Kidney glomerular epithelial cell (primary cell): ENCODE measurements at regions not wholly inside any gene's neighbourhood (a gene's known extent, or its start where the extent isn't known, plus 50 kb on each side); places are given as distances from the start of the nearest gene placed in this dataset.
"Not testable (repeated sequence)": the region's sequence is repeated elsewhere in the genome, so short reads cannot be mapped to it uniquely, and the experiment has no call there.

ENCODE experiments used
- DNase-seq: peaks from one replicate; lab custom pipeline; 2025; lab: John Stamatoyannopoulos, UW

DNA sequence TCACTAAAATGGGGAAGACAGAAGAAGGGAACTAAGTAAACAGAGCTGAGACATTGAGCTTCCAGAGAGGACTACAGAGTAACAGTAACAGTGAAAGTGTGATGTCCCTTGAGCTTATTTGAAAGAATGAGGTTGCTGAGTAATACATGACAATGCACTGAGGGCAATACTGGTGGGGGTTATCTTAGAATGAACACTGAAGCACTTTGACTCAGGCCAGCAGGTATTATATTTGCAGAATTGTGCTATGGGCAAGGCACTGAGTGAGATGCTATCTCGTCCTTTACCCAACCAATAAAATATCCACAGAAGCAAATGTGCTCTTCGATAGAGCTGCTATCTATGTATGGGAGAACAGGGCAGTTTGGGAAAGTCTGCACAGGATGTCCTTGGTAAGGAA lies 133.2 kb downstream of the DISP1 start:
- DNase-seq, result no peak

DNA sequence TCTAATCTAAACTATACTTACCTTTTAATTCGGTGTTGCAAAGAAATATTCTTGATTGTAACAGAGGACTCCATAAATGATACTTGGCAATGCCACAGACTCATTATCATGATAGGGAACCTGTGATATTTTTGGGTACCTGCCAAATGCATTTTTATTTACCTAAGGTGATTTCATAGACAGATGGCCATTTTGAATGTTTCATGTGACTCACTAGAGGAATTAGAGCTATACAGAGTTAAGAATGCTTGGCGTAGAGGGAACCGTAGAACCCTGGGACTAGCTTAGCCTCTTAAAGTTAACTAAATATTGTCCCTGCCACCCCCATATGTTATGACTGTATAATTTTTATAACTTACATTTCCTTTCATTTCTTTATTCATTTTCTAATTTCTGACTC lies 136.1 kb downstream of the DISP1 start:
- DNase-seq, result no peak

DNA sequence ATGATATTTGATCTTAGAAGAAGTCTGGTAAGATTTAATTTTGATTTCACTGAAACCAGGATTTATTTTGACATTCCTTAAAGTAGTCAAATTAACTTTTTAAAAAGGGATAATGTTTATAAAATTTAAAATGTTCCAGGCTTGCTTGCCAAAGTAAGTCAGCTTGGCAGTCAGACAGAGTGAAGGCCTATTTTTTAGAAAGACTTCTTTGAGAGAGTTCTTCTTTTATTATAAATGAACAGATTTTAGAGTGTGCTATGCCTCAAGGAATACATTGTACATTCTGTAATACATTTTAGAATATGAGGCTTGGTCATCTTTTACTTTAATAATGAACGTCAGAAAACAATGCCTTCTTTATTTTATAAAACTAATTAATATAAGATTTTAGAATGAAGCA lies 138.7 kb downstream of the DISP1 start:
- no peak for DNase-seq

DNA sequence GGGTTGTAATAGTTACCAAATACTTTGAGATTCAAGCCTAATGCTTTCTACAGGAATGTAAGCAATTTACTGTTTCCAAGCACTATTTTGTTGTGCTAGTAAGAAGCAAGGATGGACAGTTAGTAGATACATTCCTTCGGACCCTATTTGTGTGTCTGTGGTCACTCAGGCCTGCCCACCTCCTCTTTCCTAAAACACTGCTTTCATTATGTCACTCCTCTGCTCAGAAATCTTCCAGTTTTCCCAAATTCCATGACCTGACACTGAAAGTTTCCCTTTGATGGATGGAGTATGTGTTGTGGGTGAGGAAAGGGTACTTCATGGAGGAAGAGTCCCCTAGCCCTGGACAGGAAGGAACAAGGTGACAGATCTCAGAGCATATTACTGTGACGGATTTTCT lies 141.1 kb downstream of the DISP1 start:
- no peak for DNase-seq

DNA sequence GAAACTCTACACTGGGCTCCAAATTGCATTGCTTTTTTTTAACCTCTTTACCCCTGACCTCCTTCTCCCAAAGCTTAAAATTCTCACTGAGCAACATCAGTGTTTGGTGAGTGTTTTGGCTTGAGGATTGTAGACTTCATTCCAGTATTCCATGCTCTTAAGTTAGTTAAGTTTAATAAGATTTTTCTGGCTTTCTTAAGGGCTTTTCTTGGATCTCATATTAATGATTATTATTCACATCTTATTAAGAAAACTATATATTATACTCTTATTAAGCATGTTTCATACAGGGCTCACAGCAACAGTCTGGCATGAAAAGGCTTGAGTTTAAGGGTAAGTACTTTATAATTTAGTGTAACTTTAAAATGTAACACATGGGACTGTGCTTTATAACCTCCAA lies 141.8 kb downstream of the DISP1 start:
- no peak for DNase-seq

DNA sequence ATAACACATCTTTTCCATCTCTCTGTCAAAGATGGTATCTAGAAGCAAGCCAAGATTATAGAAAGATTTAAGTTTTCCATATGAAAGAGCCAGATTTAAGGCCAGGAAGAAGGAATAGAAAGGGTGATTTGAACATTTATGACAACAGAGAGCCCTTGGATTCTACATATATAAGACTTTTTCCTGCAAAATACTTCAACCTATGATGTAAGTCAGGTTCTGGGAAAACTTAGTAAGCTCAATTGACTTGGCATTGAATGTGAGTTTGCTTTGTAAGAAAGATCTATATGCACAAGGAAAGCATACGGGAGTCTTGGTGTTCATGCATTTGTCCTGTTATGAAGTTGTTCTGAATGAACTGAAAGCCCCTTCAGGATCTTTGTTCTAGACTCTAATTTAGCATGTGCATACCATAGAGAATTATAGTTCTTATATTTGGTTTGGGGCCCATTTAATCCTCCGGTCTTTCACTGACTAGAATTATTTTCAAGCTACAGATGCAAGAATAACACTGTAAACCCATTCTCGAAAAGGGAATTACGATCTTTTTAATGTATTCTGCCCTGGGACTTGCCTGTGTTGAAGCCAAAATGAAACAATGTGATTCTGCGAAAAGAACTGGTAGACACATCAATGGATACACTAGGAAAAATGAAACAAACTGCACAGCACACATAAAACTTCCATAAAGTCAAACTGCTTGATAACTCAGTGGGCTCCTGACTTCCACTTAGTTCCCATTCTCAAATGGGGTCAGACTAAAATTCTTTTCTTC lies 152.8 kb downstream of the DISP1 start:
- no peak for DNase-seq

DNA sequence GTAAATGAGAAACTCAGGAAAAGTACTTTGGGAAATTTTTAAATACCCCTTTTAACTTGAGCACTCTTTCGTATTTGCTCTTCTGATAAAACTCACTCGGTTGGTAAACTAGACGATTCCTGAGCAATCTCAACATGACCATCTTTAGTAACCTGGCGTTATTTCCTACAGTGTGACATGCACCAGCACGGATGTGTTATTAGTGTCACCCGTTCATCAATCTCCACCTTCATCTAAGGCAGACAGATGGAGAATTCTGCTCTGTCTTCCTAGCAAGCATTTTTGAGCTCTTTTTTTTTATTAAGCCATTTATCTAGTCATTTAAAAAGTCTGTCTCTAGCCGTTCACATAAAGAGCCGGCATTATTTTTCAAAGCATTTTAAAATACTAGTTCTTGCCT lies 155.2 kb downstream of the DISP1 start:
- no peak for DNase-seq

DNA sequence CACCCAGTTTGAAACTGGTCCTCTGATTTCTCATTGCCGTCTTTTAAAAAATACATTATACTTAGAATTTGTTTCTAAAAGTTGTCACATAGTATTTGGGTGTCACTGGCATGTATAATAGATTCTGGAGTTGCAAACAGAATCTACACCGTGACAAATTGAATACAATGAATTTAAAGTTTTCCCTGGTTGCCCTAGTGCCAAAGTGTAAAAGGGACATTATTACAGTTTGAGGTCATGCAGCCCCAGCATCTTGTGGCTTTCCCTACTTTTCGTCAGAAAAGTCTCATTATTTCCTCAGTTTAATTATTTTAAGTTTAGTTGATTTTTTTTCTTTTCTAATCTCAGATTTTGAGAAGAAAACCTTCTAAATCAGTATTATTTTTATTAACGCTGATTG lies 155.9 kb downstream of the DISP1 start:
- no peak for DNase-seq

DNA sequence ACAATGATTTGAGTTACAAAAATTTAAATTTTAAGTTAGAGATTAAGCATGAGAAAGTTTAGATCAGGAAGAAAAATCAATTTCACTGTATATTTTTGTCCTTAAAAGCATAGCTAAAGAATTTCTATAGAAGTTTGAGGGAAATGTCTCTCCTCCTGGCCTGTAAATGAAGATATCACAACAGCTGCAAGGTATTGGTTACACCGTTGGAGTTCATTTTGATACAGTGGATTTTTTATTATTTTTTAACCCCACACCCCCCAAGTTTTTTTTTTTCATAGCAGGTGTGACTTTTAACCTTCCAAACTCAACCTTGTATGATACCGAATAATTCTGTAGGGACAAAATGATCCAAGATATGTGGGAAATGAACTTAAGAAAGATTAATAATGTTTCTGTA lies 156.3 kb downstream of the DISP1 start:
- no peak for DNase-seq

DNA sequence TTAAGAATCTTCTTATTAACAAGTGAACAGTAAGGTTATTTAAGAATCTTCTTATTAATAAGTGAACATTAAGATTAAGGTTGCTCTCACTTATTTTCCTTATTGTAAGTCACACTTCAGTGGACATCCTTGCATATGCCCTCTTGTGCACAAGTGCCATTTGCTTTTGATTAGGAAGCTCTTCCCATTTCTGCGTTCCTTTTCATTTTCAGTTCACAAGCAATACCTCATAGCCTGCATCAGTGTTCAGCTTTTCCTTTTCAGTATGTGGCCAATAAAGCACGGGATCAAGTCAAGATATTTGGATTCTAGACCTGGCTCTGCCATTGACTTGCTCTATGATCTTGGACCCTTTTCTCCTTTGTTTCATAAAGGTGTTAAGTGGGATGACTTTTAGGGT lies 158.7 kb downstream of the DISP1 start:
- no peak for DNase-seq

DNA sequence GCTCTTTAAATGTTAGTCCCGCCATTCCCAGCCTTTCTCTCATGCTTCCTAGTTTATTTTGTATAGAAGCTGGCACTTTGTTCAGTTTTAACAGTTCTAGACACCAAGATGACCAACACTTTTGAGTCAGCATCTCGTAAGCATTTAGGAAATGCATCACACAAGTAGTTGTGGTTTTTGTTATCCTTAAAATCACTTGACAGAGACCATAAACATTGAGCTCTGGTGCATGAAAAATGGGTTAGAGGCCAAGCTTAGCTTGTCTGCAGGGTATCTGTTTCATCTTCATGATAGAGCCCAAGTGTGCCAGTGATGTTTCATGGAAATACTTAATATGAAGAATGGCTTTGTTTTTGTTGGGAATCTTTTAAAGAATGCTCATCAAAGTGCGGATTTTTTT lies 159.7 kb downstream of the DISP1 start:
- DNase-seq, result peak; percentile 71

DNA sequence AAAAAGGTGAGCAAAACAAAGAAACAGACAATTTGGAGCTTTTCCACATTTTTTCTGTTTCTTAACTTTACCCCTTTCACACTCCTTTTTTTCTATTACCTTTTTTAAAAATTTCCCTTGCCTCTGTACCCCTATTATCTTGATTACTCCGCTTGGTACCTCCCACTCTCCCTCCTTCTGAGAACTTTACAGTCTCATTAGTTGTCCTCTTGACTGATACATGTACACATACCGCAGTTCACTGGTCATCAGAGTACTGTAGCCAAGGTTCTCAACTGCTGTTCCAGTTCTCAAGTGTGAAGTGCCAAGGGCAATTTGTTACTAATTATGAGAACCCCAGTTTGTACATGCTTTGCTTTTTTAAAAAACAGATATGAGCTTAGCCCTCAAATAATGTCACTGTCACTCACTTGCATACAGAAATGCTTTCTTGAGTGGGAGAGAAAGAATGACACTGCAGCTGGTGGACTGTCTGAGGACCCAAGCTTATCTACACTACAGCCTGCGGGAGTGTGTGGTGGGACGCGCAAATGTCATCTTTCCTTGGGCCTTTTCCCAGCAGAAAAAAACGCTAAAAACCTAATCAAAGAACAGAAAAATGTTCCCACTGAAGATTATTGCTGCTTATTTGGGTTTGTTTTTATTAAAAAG lies 160.8 kb downstream of the DISP1 start:
- DNase-seq, result no peak

DNA sequence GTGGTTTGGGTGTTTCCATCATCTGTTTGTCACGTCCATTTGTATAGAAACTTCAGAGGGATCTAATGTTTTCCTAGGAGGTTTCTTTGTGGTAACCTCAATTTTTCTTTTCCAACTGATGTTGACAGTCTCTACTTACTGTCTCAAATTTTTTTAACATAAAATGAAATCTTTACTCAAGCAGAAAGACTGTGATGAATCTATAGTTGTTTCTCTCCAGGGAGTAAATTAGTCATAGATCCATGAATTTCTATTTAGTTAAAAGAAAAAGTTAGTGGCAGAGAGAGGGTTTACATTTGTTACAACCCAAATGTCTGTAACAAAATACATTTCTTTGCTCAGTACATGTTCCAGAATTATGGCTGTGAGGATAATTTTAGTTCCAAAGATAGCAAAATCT lies 161.6 kb downstream of the DISP1 start:
- DNase-seq, result no peak

DNA sequence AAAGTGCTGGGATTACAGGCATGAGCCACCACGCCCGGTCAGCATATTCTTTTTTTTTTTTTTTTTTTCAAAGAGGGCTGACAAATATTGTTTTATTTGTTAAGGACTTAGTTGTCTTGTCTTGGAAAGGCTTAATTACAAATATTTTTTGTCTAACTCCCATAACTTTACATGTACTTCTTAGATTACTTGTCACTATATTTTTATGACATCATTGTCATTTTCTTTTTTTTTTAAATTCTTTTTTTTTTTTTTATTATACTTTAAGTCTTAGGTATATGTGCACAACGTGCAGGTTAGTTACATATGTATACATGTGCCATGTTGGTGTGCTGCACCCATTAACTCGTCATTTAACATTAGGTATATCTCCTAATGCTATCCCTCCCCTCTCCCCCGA lies 162.5 kb downstream of the DISP1 start:
- DNase-seq, result not testable (repeated sequence)

DNA sequence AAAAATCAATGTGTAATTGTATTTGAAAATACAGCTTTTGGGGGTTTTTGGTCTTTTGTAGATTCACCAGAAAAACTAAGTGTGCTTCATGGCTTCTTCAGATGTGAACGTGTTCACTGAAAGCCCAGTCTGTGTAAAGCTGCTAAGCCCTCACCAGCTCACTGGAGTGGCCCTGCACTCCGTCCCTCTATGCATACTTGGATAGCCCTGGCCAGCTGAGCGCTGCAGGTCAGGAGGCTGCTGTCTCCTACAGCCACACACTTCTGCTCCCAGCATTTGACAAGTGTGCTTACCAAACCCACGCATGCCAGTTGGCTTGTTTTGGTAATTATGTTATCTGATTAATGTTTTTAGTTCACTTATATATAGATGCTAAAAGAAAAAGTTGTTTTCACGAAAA lies 163.5 kb downstream of the TLR5 start:
- DNase-seq, result no peak

DNA sequence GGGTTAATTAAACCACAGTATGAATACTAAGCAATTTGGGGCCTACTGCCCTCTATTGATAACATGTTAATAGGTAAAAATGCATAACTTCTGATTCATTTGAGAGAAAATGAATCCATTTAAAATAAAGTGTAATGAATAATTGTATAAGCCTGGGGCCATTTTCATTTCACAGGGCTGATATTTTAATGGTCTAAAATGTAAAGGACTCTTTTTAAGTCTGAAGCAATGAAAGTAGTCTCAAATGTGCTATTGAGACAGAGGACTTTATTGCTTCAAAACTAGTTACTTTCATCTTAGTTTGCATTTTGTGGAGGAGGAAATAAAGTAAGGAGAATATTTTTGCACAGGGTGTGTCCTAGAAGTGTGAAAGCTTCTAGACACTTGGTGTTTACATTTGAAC lies 155.4 kb downstream of the TLR5 start:
- DNase-seq, result no peak

DNA sequence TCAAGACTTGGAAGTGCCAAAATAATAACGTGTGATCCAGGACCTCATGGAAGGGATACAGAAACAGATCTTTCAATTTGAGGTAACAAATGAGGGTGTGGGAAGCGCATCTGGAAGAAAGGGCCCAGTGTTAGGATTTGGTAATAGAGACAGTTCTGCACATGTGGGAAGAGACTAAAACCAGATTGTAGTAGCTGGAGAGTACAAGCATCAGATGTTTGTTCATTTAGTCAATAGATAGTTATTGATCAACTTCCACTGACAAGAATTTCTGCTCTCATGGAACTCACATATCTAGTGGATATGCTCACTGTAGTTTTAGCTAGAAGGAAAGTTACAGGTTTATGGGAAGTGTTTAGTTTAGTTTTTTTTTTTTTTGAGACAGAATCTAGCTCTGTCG lies 153.6 kb downstream of the TLR5 start:
- no peak for DNase-seq

DNA sequence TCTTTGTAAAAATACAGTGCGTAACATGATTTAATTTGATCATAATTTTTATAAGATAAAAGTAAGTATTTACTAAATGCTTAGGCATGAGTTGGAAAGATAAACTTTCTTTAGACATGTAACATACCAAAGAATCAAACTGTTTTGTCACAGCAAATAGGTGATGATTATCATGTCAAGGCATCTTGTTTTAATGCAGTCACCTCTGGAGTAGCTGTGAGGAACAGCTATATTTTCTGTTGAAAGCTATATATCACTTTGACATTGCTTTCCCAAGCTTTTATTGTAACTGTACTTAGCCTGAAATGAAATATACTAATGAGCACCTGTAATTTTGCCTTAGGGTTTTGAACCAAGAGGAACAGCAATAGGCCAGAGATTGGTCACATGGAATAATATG lies 151.9 kb downstream of the TLR5 start:
- no peak for DNase-seq

DNA sequence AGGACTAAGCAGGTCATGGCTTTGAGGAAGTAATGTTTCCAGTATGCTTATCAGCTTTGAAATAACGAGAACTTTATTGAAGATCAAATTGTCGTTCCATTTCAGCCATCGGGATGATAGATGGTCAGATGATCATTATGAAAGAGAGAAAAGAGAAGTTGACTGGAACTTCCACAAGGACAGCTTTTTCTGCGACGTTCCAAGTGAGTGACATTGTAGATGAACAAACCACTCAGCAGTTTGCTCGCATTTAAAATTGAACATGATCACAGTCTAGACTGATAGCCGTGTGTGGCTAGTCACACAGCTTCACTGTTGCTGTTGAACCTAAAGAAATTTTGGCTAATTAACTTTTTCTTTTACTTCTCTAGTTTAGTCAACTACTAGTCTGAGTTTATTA lies 151.1 kb downstream of the TLR5 start:
- DNase-seq, result no peak

DNA sequence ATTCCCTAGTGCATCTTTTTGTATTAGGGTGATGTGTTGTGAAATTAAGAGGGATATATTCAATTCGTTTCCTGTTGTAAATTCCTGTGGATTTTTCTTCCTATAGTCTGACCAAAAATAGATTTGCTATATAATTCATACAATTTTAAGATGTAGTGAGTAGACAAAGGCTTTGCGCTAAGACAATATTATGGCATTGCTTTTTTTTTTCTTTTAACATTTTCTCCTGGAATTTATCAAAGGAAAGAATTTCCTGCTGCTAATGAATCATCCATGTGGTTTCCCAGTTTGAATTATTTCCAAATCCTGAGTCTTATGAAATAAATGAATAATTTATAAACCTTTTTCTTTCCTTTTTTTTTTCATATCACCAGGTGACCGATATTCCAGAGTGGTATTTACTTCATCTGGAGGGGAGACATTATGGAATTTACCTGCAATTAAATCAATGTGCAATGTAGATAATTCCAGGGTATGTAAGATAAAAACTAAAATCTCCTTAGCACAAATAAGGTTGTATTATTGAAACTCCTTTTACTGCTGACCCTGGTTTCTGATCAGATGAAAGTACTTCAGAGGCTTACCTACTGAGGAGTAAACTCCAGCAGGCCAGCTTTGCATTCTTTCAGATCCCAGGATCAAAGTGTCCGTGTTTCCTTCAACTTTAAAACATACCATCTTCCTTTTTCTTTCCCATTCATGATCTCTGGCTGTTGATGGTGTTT lies 148.4 kb downstream of the TLR5 start:
- DNase-seq, result peak; percentile 75

DNA sequence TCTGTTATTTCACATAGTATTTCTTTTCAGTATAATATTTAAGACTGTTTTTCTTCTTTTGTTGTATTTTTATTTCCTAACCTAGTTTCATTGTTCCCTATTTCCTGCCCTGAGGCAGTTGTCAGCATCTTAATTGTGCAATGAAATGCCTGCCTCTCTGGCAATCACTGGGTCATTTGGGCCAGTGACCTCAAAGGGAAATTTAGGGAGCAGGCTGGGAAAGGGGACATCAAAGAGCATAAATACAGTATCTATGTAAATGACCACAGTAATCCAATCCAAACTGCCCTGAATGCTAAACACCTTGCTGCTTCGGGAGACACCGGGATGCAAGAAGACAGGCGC lies 147.8 kb downstream of the TLR5 start:
- no peak for DNase-seq

DNA sequence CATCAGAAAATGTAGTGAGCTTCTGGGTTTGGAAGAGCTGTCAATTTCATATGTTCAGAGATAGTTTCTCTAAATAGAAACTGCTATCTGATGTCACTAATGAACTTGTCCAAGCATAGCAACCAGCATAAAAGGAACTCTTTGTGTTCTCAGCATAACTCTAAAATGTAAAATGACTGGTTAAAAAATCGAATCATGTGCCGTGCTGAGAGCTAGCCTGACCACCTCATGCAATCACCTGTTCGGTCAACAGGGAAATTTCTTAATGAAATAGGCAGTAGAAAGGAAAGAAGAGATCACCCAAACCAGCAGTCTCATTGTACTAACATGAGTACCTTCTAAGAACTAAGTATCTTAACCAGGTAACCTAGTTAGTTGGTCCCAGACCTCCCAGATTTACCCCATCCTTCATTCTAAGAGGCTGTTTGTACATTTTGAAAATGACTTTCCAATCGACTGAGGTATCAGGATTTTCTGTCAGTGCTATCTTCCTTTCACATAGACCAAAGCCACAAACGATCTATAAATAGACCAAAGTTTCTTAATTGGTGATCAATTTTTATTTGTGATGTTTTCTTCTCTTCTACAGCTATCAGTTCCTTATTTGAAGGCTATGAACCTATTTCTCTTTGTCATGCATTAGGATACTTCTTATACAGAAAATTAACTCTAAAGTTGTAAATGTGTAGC lies 147.3 kb downstream of the TLR5 start:
- DNase-seq, result no peak
